NCI-H2107 (cell line): ENCODE measurements at regions not wholly inside any gene's neighbourhood (a gene's known extent, or its start where the extent isn't known, plus 50 kb on each side); places are given as distances from the start of the nearest gene placed in this dataset.
A peak's percentile ranks its signal among the peaks of the same experiment; 100 is the strongest.
"Not testable (repeated sequence)": the region's sequence is repeated elsewhere in the genome, so short reads cannot be mapped to it uniquely, and the experiment has no call there.

ENCODE experiments used
- DNase-seq: peaks from one replicate; lab custom pipeline; 2025; lab: John Stamatoyannopoulos, UW

GRCh38 chr2:105496271-105496670 lies 97.4 kb upstream of the FHL2 start:
- DNase-seq: no peak

GRCh38 chr2:105494683-105495425 lies 96.0 kb upstream of the FHL2 start:
- DNase-seq: no peak

- DNase-seq: no peak
These were observed 92.1 kb upstream of the FHL2 start for GRCh38 chr2:105490956-105491355.

GRCh38 chr2:105490204-105490603 lies 91.4 kb upstream of the FHL2 start:
- DNase-seq: no peak

- DNase-seq: no peak
These were observed 90.5 kb upstream of the FHL2 start for GRCh38 chr2:105489168-105489878.

GRCh38 chr2:105488285-105488684 lies 89.4 kb upstream of the FHL2 start:
- DNase-seq: no peak

- no peak for DNase-seq
These were observed 88.6 kb upstream of the FHL2 start for GRCh38 chr2:105487142-105488069.

- no peak for DNase-seq
These were observed 87.9 kb upstream of the FHL2 start for GRCh38 chr2:105486762-105487141.

- DNase-seq: no peak
These were observed 79.8 kb upstream of the FHL2 start for GRCh38 chr2:105478670-105479069.

- DNase-seq: not testable (repeated sequence)
These were observed 78.3 kb upstream of the FHL2 start for GRCh38 chr2:105477050-105477620.

GRCh38 chr2:105473011-105473410 lies 74.2 kb upstream of the FHL2 start:
- DNase-seq: no peak

GRCh38 chr2:105470979-105471378 lies 72.1 kb upstream of the FHL2 start:
- DNase-seq: no peak

- DNase-seq: no peak
These were observed 70.9 kb upstream of the FHL2 start for GRCh38 chr2:105469781-105470180.

- no peak for DNase-seq
These were observed 69.8 kb upstream of the FHL2 start for GRCh38 chr2:105468582-105469042.

GRCh38 chr2:105464325-105464724 lies 65.5 kb upstream of the FHL2 start:
- no peak for DNase-seq

- DNase-seq: no peak
These were observed 61.3 kb upstream of the FHL2 start for GRCh38 chr2:105460048-105460732.

GRCh38 chr2:105458076-105458475 lies 59.2 kb upstream of the FHL2 start:
- no peak for DNase-seq

- DNase-seq: peak; percentile 81
These were observed 56.7 kb upstream of the FHL2 start for GRCh38 chr2:105455488-105456003.

- DNase-seq: peak; percentile 4
These were observed 56.1 kb upstream of the FHL2 start for GRCh38 chr2:105454801-105455485.

GRCh38 chr2:105451571-105452166 lies 52.8 kb upstream of the FHL2 start:
- DNase-seq: no peak
